K562 (cell line): ENCODE measurements at regions not wholly inside any gene's neighbourhood (a gene's known extent, or its start where the extent isn't known, plus 50 kb on each side); places are given as distances from the start of the nearest gene placed in this dataset.

Experiments
- CHD7 ChIP-seq: fragments of 200-600 bp; sonication (generic); IDR thresholded peaks from one replicate; pipeline ENCODE4 v1.6.1; 2012; ENCODE audit warnings: mild to moderate bottlenecking, low read depth, low read length, inconsistent platforms
- DEAF1 ChIP-seq: fragments of 450-650 bp; formaldehyde crosslinking; IDR thresholded peaks from 2 replicates; pipeline ENCODE4 v1.4.0; 2020; ENCODE audit warnings: mild to moderate bottlenecking, moderate library complexity
- FOS ChIP-seq: IDR thresholded peaks from 3 replicates; pipeline ENCODE4 v1.6.1; 2011; ENCODE audit not compliant: insufficient read length; ENCODE audit errors: extremely low read depth
- GTF2F1 ChIP-seq: IDR thresholded peaks from 2 replicates; pipeline ENCODE4 v1.6.1; 2011; ENCODE audit warnings: low read depth, low read length, improper control_type of control experiment
- KDM1A ChIP-seq, 2 experiments: fragments of 450-650 bp; IDR thresholded peaks; 2 replicates each; pipeline ENCODE4 v1.6.1; 2016; ENCODE audit warnings: mild to moderate bottlenecking in 2 of 2
- MAFK ChIP-seq: IDR thresholded peaks from 2 replicates; pipeline ENCODE4 v1.6.1; 2011; ENCODE audit warnings: low read length, improper control_type of control experiment
- NFYB ChIP-seq: IDR thresholded peaks from 2 replicates; pipeline ENCODE4 v1.6.1; 2011; ENCODE audit warnings: mild to moderate bottlenecking, moderate library complexity; ENCODE audit not compliant: insufficient read length; ENCODE audit errors: extremely low read depth
- SRF ChIP-seq, 2 experiments: fragments of 250-450, 450-650 bp in 1 of 2; sonication (Bioruptor Pico) in 1 of 2; sonication (generic) in 1 of 2; formaldehyde crosslinking; IDR thresholded peaks; 2 replicates each; pipeline versions ENCODE4 v1.5.0 to v1.5.1; 2020 to 2022; ENCODE audit warnings: mild to moderate bottlenecking in 1 of 2, missing genetic modification reagents in 1 of 2
- YBX1 ChIP-seq: fragments of 450-650 bp; IDR thresholded peaks from 2 replicates; pipeline ENCODE4 v1.7.1; 2016; ENCODE audit warnings: mild to moderate bottlenecking
- ZBTB34 ChIP-seq: fragments of 250-450 bp; sonication (Bioruptor Pico); IDR thresholded peaks from 2 replicates; pipeline ENCODE4 v1.8.0; 2021; ENCODE audit warnings: mild to moderate bottlenecking, moderate library complexity
- ZFX ChIP-seq: sonication (generic); formaldehyde crosslinking; IDR thresholded peaks from 2 replicates; pipeline ENCODE4 v1.8.0; 2022; ENCODE audit warnings: mild to moderate bottlenecking, missing genetic modification reagents, moderate library complexity
- ZNF280A ChIP-seq: fragments of 450-650 bp; IDR thresholded peaks from 2 replicates; pipeline ENCODE4 v1.6.1; 2018; ENCODE audit warnings: mild to moderate bottlenecking, low read depth; ENCODE audit not compliant: partially characterized antibody
- ZNF354B ChIP-seq: fragments of 250-450 bp; sonication (Bioruptor Pico); IDR thresholded peaks from 2 replicates; pipeline ENCODE4 v1.4.0; 2020

- no peak for TF ChIP-seq CHD7
- peak; percentile 66; the same call in 1 of the 2 replicates for TF ChIP-seq DEAF1 (CRISPR knock-in tag)
- no peak for TF ChIP-seq ZBTB34 (CRISPR knock-in tag)
- TF ChIP-seq ZFX (CRISPR knock-in tag), result no peak
- no peak for TF ChIP-seq YBX1
- peak; percentile 87 to 91 for TF ChIP-seq KDM1A (IDR thresholded peaks at IDR 0.05)
- no peak for TF ChIP-seq FOS
- TF ChIP-seq ZNF280A, result no peak
- TF ChIP-seq GTF2F1, result no peak
- TF ChIP-seq SRF (CRISPR knock-in tag; IDR thresholded peaks at IDR 0.05), result no peak; a peak in 1 of 4 replicates
- TF ChIP-seq NFYB, result no peak
- 0 out of 2 replicates have a peak, but pooled peaks have one; percentile 16 for TF ChIP-seq MAFK
- TF ChIP-seq ZNF354B (CRISPR knock-in tag), result no peak
Observed at GRCh38 chr5:36739751-36740221, 133.4 kb downstream of the SLC1A3 start (continued).
